ENCODE measurements at regions not wholly inside any gene's neighbourhood (a gene's known extent, or its start where the extent isn't known, plus 50 kb on each side); places are given as distances from the start of the nearest gene placed in this dataset.
"Not testable (repeated sequence)": the region's sequence is repeated elsewhere in the genome, so short reads cannot be mapped to it uniquely, and the experiment has no call there.

GRCh38 chr18:71068338-71068737 is 779.5 kb downstream of the SOCS6 start:
- no peak for DNase-seq (ENCODE audit: low spot score)

- DNase-seq (ENCODE audit: low spot score): no peak
Observed at GRCh38 chr18:71049893-71050292, 761.0 kb downstream of the SOCS6 start.

- DNase-seq (ENCODE audit: low spot score): no peak
Observed at GRCh38 chr18:71047882-71048281, 759.0 kb downstream of the SOCS6 start.

- DNase-seq (ENCODE audit: low spot score): no peak
Observed at GRCh38 chr18:71045331-71046065, 756.7 kb downstream of the SOCS6 start.

- DNase-seq (ENCODE audit: low spot score): no peak
Observed at GRCh38 chr18:71040161-71040560, 751.3 kb downstream of the SOCS6 start.

GRCh38 chr18:71038196-71038595 is 749.4 kb downstream of the SOCS6 start:
- DNase-seq (ENCODE audit: low spot score): no peak

GRCh38 chr18:71036783-71037182 is 747.9 kb downstream of the SOCS6 start:
- DNase-seq (ENCODE audit: low spot score): no peak

GRCh38 chr18:71031296-71032191 is 742.7 kb downstream of the SOCS6 start:
- not testable (repeated sequence) for DNase-seq (ENCODE audit: low spot score)

GRCh38 chr18:71030085-71030484 is 741.2 kb downstream of the SOCS6 start:
- not testable (repeated sequence) for DNase-seq (ENCODE audit: low spot score)

GRCh38 chr18:71028285-71028762 is 739.5 kb downstream of the SOCS6 start:
- DNase-seq (ENCODE audit: low spot score): no peak

GRCh38 chr18:71027531-71027930 is 738.7 kb downstream of the SOCS6 start:
- DNase-seq (ENCODE audit: low spot score): no peak

- no peak for DNase-seq (ENCODE audit: low spot score)
Observed at GRCh38 chr18:71025505-71026225, 736.8 kb downstream of the SOCS6 start.

GRCh38 chr18:71022389-71022788 is 733.5 kb downstream of the SOCS6 start:
- DNase-seq (ENCODE audit: low spot score): no peak

GRCh38 chr18:71021030-71021362 is 732.2 kb downstream of the SOCS6 start:
- DNase-seq (ENCODE audit: low spot score): no peak

GRCh38 chr18:71020342-71021029 is 731.6 kb downstream of the SOCS6 start:
- no peak for DNase-seq (ENCODE audit: low spot score)

GRCh38 chr18:71018816-71019215 is 730.0 kb downstream of the SOCS6 start:
- no peak for DNase-seq (ENCODE audit: low spot score)

GRCh38 chr18:71012789-71013188 is 723.9 kb downstream of the SOCS6 start:
- DNase-seq (ENCODE audit: low spot score): no peak

GRCh38 chr18:71011389-71011788 is 722.5 kb downstream of the SOCS6 start:
- DNase-seq (ENCODE audit: low spot score): no peak

- no peak for DNase-seq (ENCODE audit: low spot score)
Observed at GRCh38 chr18:71008257-71008656, 719.4 kb downstream of the SOCS6 start.

- DNase-seq (ENCODE audit: low spot score): no peak
Observed at GRCh38 chr18:71001597-71001996, 712.8 kb downstream of the SOCS6 start.

- no peak for DNase-seq (ENCODE audit: low spot score)
Observed at GRCh38 chr18:70998490-70998889, 709.6 kb downstream of the SOCS6 start.

GRCh38 chr18:70994116-70994515 is 705.3 kb downstream of the SOCS6 start:
- DNase-seq (ENCODE audit: low spot score): no peak

Measured in Ammon's horn (tissue), 1 donor.